Thoracic aorta (tissue), 2 donors: ENCODE measurements at regions not wholly inside any gene's neighbourhood (a gene's known extent, or its start where the extent isn't known, plus 50 kb on each side); places are given as distances from the start of the nearest gene placed in this dataset.

Experiments used
- ATAC-seq: fragments of 150-250 bp; one replicate; pipeline ENCODE4 v1.8.0; 2017; ENCODE audit warnings: low read depth; ENCODE audit not compliant: insufficient number of reproducible peaks, low FRiP score
- DNase-seq: peaks from one replicate; pipeline ENCODE4 v3.0.0-alpha.2; 2020; ENCODE audit warnings: low spot score
- H3K27ac ChIP-seq, 2 donors: fragments of 200-600 bp; sonication (generic); 1 replicate in 1 of 2; 2 replicates in 1 of 2; pipeline ENCODE4 v1.5.1; 2016; ENCODE audit warnings: mild to moderate bottlenecking in 2 of 2, moderate library complexity in 2 of 2
- H3K27me3 ChIP-seq: fragments of 200-600 bp; sonication (generic); replicated peaks from 2 replicates; pipeline ENCODE4 v1.6.0; 2016; ENCODE audit warnings: mild to moderate bottlenecking; ENCODE audit not compliant: insufficient read depth
- H3K36me3 ChIP-seq: fragments of 200-600 bp; sonication (generic); one replicate; pipeline ENCODE4 v1.5.1; 2016
- H3K4me1 ChIP-seq, 2 donors: fragments of 200-600 bp; sonication (generic); 1 replicate in 1 of 2; 2 replicates in 1 of 2; pipeline versions ENCODE4 v1.5.1 to v1.6.0; 2016; ENCODE audit warnings: low read depth in 2 of 2, mild to moderate bottlenecking in 1 of 2; ENCODE audit not compliant: control insufficient read depth in 1 of 2
- H3K4me3 ChIP-seq: fragments of 200-600 bp; sonication (generic); 2 replicates; pipeline ENCODE4 v1.5.1; 2016; ENCODE audit warnings: mild to moderate bottlenecking
- H3K9me3 ChIP-seq: fragments of 200-600 bp; sonication (generic); 2 replicates; pipeline ENCODE4 v1.5.1; 2016
- CTCF ChIP-seq: fragments of 200-600 bp; sonication (generic); IDR thresholded peaks from one replicate; pipeline ENCODE4 v1.5.1; 2019; ENCODE audit warnings: antibody characterized with exemption

DNA sequence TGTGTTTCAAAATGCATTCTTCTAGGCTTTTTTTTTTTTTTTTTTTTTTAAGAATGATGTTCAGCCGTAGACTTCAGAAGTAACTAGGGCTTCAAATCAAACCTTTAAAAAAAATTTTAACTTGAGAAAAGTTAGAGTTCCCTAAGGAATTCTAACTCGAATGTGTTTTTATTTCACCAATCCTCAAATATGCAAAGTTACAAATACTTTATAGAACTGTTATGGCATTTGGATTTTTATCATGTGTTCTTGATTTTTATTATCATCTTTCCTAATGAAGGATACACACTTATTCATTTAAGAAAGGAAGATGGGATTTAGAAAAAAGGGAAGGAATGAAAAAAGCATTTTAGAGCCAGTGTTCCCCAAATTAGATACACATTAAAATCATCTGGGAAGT is 200.6 kb upstream of the LDB2 start:
- Histone ChIP-seq H3K27me3 (no peaks in the 10 kb centered on the region), H3K4me1 (peaks cover 0 to 9% of the 10 kb centered on the region in 2 donors), H3K27ac (no peak overlapping the region), H3K4me3 (no peak overlapping the region), H3K9me3 (no peaks in the 10 kb centered on the region), H3K36me3 (no peaks in the 10 kb centered on the region)
- ATAC-seq (no peak), DNase-seq (no peak)
- TF ChIP-seq CTCF = no peak

GRCh38 chr4:17098401-17098800 is 200.0 kb upstream of the LDB2 start:
- ATAC-seq (no peak), DNase-seq (no peak)
- H3K4me3 ChIP-seq = no peak overlapping the region
- no peaks in the 10 kb centered on the region for H3K36me3 ChIP-seq
- H3K27me3 ChIP-seq = no peaks in the 10 kb centered on the region
- no peak for TF ChIP-seq CTCF
- H3K4me1 ChIP-seq = peaks cover 0 to 9% of the 10 kb centered on the region in 2 donors
- no peak overlapping the region for H3K27ac ChIP-seq
- no peaks in the 10 kb centered on the region for H3K9me3 ChIP-seq

GRCh38 chr4:17097362-17097761 is 198.9 kb upstream of the LDB2 start:
- TF ChIP-seq CTCF = no peak
- H3K27ac ChIP-seq = no peak overlapping the region
- no peak overlapping the region for H3K4me3 ChIP-seq
- H3K9me3 ChIP-seq = no peaks in the 10 kb centered on the region
- H3K36me3 ChIP-seq = no peaks in the 10 kb centered on the region
- no peaks in the 10 kb centered on the region for H3K27me3 ChIP-seq
- peaks cover 0 to 9% of the 10 kb centered on the region in 2 donors for H3K4me1 ChIP-seq
- no peak for DNase-seq
- ATAC-seq = no peak

- Histone ChIP-seq H3K4me3 (no peak overlapping the region), H3K27me3 (no peaks in the 10 kb centered on the region), H3K4me1 (peaks cover 0 to 6% of the 10 kb centered on the region in 2 donors), H3K36me3 (no peaks in the 10 kb centered on the region), H3K27ac (no peak overlapping the region), H3K9me3 (no peaks in the 10 kb centered on the region)
- DNase-seq = no peak
- TF ChIP-seq CTCF = no peak
- ATAC-seq = no peak
Observed at GRCh38 chr4:17096692-17097091, 198.2 kb upstream of the LDB2 start.

GRCh38 chr4:17095771-17096170 is 197.3 kb upstream of the LDB2 start:
- Histone ChIP-seq H3K4me1 (no peaks in the 10 kb centered on the region), H3K27ac (no peak overlapping the region), H3K9me3 (no peaks in the 10 kb centered on the region), H3K4me3 (no peak overlapping the region), H3K36me3 (no peaks in the 10 kb centered on the region), H3K27me3 (no peaks in the 10 kb centered on the region)
- DNase-seq = no peak
- TF ChIP-seq CTCF = no peak
- no peak for ATAC-seq
